GM23248 (cell line): ENCODE measurements at regions not wholly inside any gene's neighbourhood (a gene's known extent, or its start where the extent isn't known, plus 50 kb on each side); places are given as distances from the start of the nearest gene placed in this dataset.

ENCODE experiments used
- DNase-seq: peaks from one replicate; pipeline ENCODE4 v3.0.0-alpha.2; 2015
- H2AFZ ChIP-seq: fragments of 200-600 bp; sonication (generic); 2 replicates; pipeline ENCODE4 v1.6.1; 2016; ENCODE audit warnings: antibody characterized with exemption
- H3F3A ChIP-seq: fragments of 200-600 bp; sonication (generic); 2 replicates; pipeline ENCODE4 v1.6.1; 2016; ENCODE audit warnings: mild to moderate bottlenecking, antibody characterized with exemption, mixed run types; ENCODE audit not compliant: insufficient read depth
- H3K27ac ChIP-seq: fragments of 200-600 bp; sonication (generic); 2 replicates; pipeline ENCODE4 v1.5.1; 2016; ENCODE audit warnings: mild to moderate bottlenecking
- H3K27me3 ChIP-seq: fragments of 200-600 bp; sonication (generic); replicated peaks from 2 replicates; pipeline ENCODE4 v1.6.1; 2016; ENCODE audit warnings: mild to moderate bottlenecking; ENCODE audit not compliant: insufficient read depth
- H3K36me3 ChIP-seq: fragments of 200-600 bp; sonication (generic); 2 replicates; pipeline ENCODE4 v1.6.1; 2016; ENCODE audit warnings: low read depth, mild to moderate bottlenecking
- H3K4me1 ChIP-seq: fragments of 200-600 bp; sonication (generic); 2 replicates; pipeline ENCODE4 v1.6.1; 2016; ENCODE audit warnings: mild to moderate bottlenecking; ENCODE audit not compliant: insufficient read depth
- H3K4me2 ChIP-seq: fragments of 200-600 bp; sonication (generic); one replicate; pipeline ENCODE4 v1.6.1; 2016; ENCODE audit warnings: mild to moderate bottlenecking; ENCODE audit not compliant: unreplicated experiment
- H3K4me3 ChIP-seq: fragments of 200-600 bp; sonication (generic); 2 replicates; pipeline ENCODE4 v1.5.1; 2016; ENCODE audit warnings: mild to moderate bottlenecking
- H3K79me2 ChIP-seq: fragments of 200-600 bp; sonication (generic); 2 replicates; pipeline ENCODE4 v1.6.1; 2016; ENCODE audit warnings: mild to moderate bottlenecking; ENCODE audit not compliant: insufficient read depth
- H3K9ac ChIP-seq: fragments of 200-600 bp; sonication (generic); 2 replicates; pipeline ENCODE4 v1.6.1; 2016; ENCODE audit warnings: mild to moderate bottlenecking
- H3K9me2 ChIP-seq: fragments of 200-600 bp; sonication (generic); 2 replicates; pipeline ENCODE4 v1.6.1; 2016; ENCODE audit warnings: mixed run types, mild to moderate bottlenecking, moderate library complexity; ENCODE audit not compliant: insufficient read depth
- H3K9me3 ChIP-seq: fragments of 200-600 bp; sonication (generic); one replicate; pipeline ENCODE4 v1.6.1; 2017; ENCODE audit warnings: low read depth
- H4K20me1 ChIP-seq: fragments of 200-600 bp; sonication (generic); 2 replicates; pipeline ENCODE4 v1.6.0; 2016; ENCODE audit not compliant: insufficient read depth
- EZH2 ChIP-seq: fragments of 200-600 bp; sonication (generic); IDR thresholded peaks from 2 replicates; pipeline ENCODE4 v1.6.1; 2018; ENCODE audit warnings: antibody characterized with exemption, mild to moderate bottlenecking; ENCODE audit not compliant: insufficient read depth, poor library complexity, severe bottlenecking
- EZH2phosphoT487 ChIP-seq: fragments of 200-600 bp; sonication (generic); IDR thresholded peaks from 2 replicates; pipeline ENCODE4 v1.6.1; 2018; ENCODE audit warnings: antibody characterized with exemption, moderate library complexity, mild to moderate bottlenecking, low read depth; ENCODE audit not compliant: insufficient read depth
- WGBS, 2 experiments: methylation state at CpG; one replicate each; pipeline ENCODE4 v1.1.6; 2015 to 2017; ENCODE audit warnings: low lambda C conversion rate in 2 of 2, low coverage in 1 of 2; ENCODE audit errors: missing lambda C conversion rate in 2 of 2; 5-methylcytosine and 5-hydroxymethylcytosine counted together
- in situ Hi-C: fragments of 300-500 bp; cut with MboI; formaldehyde crosslinking; loops from 2 replicates; pipeline ENCODE4 v1.15.0; 2020

GRCh38 chr19:30319876-30320275, 52.3 kb upstream of the ZNF536 start:
- H3K79me2 ChIP-seq = no peaks in the 10 kb centered on the region

GRCh38 chr19:30320466-30320865, 51.7 kb upstream of the ZNF536 start:
- Histone ChIP-seq H3K4me2 (no peak overlapping the region), H3K4me1 (no peaks in the 10 kb centered on the region), H3K36me3 (no peaks in the 10 kb centered on the region), H4K20me1 (no peaks in the 10 kb centered on the region; the same call in 1 of the 2 replicates), H3F3A (no peaks in the 10 kb centered on the region), H3K9me3 (no peaks in the 10 kb centered on the region), H3K27ac (no peak overlapping the region), H3K9me2 (no peaks in the 10 kb centered on the region), H3K79me2 (no peaks in the 10 kb centered on the region), H3K27me3 (no peaks in the 10 kb centered on the region), H3K9ac (no peak overlapping the region), H3K4me3 (no peak overlapping the region), H2AFZ (no peak overlapping the region)
- 60 to 64% methylated on average over 15 of the region's 15 CpGs for WGBS, 2 experiments
- TF ChIP-seq EZH2phosphoT487 (no peak), EZH2 (no peak)
- in situ Hi-C loops = no loop called here
- no peak for DNase-seq

More at GRCh38 chr19:30319876-30320275, 52.3 kb upstream of the ZNF536 start:
- no peak for DNase-seq
- Histone ChIP-seq H2AFZ (no peak overlapping the region), H3F3A (no peaks in the 10 kb centered on the region), H3K9me2 (no peaks in the 10 kb centered on the region), H3K4me2 (no peak overlapping the region), H3K9ac (no peak overlapping the region), H4K20me1 (no peaks in the 10 kb centered on the region; the same call in 1 of the 2 replicates), H3K27me3 (no peaks in the 10 kb centered on the region), H3K27ac (no peak overlapping the region), H3K36me3 (no peaks in the 10 kb centered on the region), H3K4me1 (no peaks in the 10 kb centered on the region), H3K4me3 (no peak overlapping the region), H3K9me3 (no peaks in the 10 kb centered on the region)
- in situ Hi-C loops = no loop called here
- no peak for TF ChIP-seq EZH2
- TF ChIP-seq EZH2phosphoT487 = no peak

GRCh38 chr19:30320916-30321315, 51.3 kb upstream of the ZNF536 start:
- WGBS, 2 experiments = 86 to 92% methylated on average over 11 of the region's 11 CpGs

More at GRCh38 chr19:30320916-30321315, 51.3 kb upstream of the ZNF536 start:
- Histone ChIP-seq H3K9me2 (no peaks in the 10 kb centered on the region), H3K4me3 (no peak overlapping the region), H3K27ac (no peak overlapping the region), H3K27me3 (no peaks in the 10 kb centered on the region), H4K20me1 (no peaks in the 10 kb centered on the region; the same call in 1 of the 2 replicates), H3K79me2 (no peaks in the 10 kb centered on the region), H2AFZ (no peak overlapping the region), H3F3A (no peaks in the 10 kb centered on the region), H3K9ac (no peak overlapping the region), H3K36me3 (no peaks in the 10 kb centered on the region), H3K4me1 (no peaks in the 10 kb centered on the region), H3K4me2 (no peak overlapping the region), H3K9me3 (no peaks in the 10 kb centered on the region)
- in situ Hi-C loops = no loop called here
- TF ChIP-seq EZH2 (no peak), EZH2phosphoT487 (no peak)
- DNase-seq = no peak
